Right lobe of liver (tissue), 6 donors: ENCODE measurements at regions not wholly inside any gene's neighbourhood (a gene's known extent, or its start where the extent isn't known, plus 50 kb on each side); places are given as distances from the start of the nearest gene placed in this dataset.

Experiments used
- ATAC-seq, 4 donors: fragments of 200-7000 bp; cut with Tn5 transposase; one replicate each; pipeline ENCODE4 v1.9.1; 2020; ENCODE audit warnings: mild to moderate bottlenecking in 4 of 4, moderate library complexity in 4 of 4
- DNase-seq, 3 donors: peaks; one replicate each; pipeline ENCODE4 v3.0.0-alpha.2; 2020
- H3K27ac ChIP-seq, 3 donors: fragments of 200-600 bp; one replicate each; pipeline ENCODE4 v1.8.0; 2022
- H3K27me3 ChIP-seq, 2 donors: fragments of 200-600 bp; one replicate each; pipeline ENCODE4 v1.8.0; 2022
- H3K36me3 ChIP-seq, 4 donors: fragments of 200-600 bp; sonication (generic) in 1 of 4; one replicate each; pipeline versions ENCODE4 v1.5.1 to v1.8.0; 2017 to 2022; ENCODE audit warnings: control low read depth in 1 of 4
- H3K4me1 ChIP-seq, 4 donors: fragments of 200-600 bp; sonication (generic) in 1 of 4; one replicate each; pipeline versions ENCODE4 v1.5.1 to v1.8.0; 2017 to 2022; ENCODE audit warnings: control low read depth in 1 of 4
- H3K4me3 ChIP-seq, 3 donors: fragments of 200-600 bp; one replicate each; pipeline ENCODE4 v1.8.0; 2022
- H3K9me3 ChIP-seq, 4 donors: fragments of 200-600 bp; sonication (generic) in 1 of 4; one replicate each; pipeline versions ENCODE4 v1.5.1 to v1.8.0; 2017 to 2022; ENCODE audit warnings: control low read depth in 1 of 4
- CTCF ChIP-seq, 4 donors: fragments of 200-600 bp in 3 of 4; fragments of 450-650 bp in 1 of 4; IDR thresholded peaks; one replicate each; pipeline versions ENCODE4 v1.5.1 to v1.8.0; 2016 to 2022; ENCODE audit warnings: antibody characterized with exemption in 4 of 4, mild to moderate bottlenecking in 2 of 4
- POLR2A ChIP-seq: fragments of 450-650 bp; IDR thresholded peaks from one replicate; pipeline ENCODE4 v1.6.1; 2017; ENCODE audit warnings: antibody characterized with exemption, mild to moderate bottlenecking
- WGBS: methylation state at CpG from one replicate; pipeline ENCODE4 v1.1.6; 2018; ENCODE audit warnings: low coverage, low lambda C conversion rate; ENCODE audit not compliant: insufficient coverage; ENCODE audit errors: missing lambda C conversion rate; 5-methylcytosine and 5-hydroxymethylcytosine counted together
- intact Hi-C, 2 donors: fragments of 100-400 bp; cut with DNase I; formaldehyde crosslinking; loops; one replicate each; pipeline versions ENCODE4 v1.11.2 to v1.14.1; 2022
- donor health status: DM: no; HTN: yes; CAD: no.
- donor health status: DM: no; HTN: no; CAD: no.
- donor health status: DM: no; HTN: no; CAD: no.
- donor health status: DM: no; HTN: yes; CAD: no.
- donor health status: DM: no; HTN: yes; CAD: no.

GRCh38 chr9:86550401-86550800 is 196.2 kb upstream of the TUT7 start:
- WGBS = 59% methylated on average over 2 of the region's 2 CpGs
- Histone ChIP-seq H3K27me3 (no peaks in the 10 kb centered on the region), H3K9me3 (no peaks in the 10 kb centered on the region), H3K4me1 (no peaks in the 10 kb centered on the region), H3K27ac (no peak overlapping the region), H3K36me3 (no peaks in the 10 kb centered on the region), H3K4me3 (no peak overlapping the region)
- intact Hi-C loops = no loop called here
- DNase-seq (no peak), ATAC-seq (no peak)
- no peak for TF ChIP-seq CTCF (IDR thresholded peaks at IDR 0.05)
- TF ChIP-seq POLR2A = no peak

GRCh38 chr9:86549920-86550319 is 195.7 kb upstream of the TUT7 start:
- Histone ChIP-seq H3K27me3 (no peaks in the 10 kb centered on the region), H3K4me1 (no peaks in the 10 kb centered on the region), H3K9me3 (no peaks in the 10 kb centered on the region), H3K27ac (no peak overlapping the region), H3K4me3 (no peak overlapping the region), H3K36me3 (no peaks in the 10 kb centered on the region)
- 25% methylated on average over 2 of the region's 2 CpGs for WGBS
- ATAC-seq (no peak), DNase-seq (no peak)
- TF ChIP-seq CTCF (IDR thresholded peaks at IDR 0.05) (no peak), POLR2A (no peak)
- intact Hi-C loops = no loop called here

GRCh38 chr9:86549401-86549811 is 195.2 kb upstream of the TUT7 start:
- no peaks in the 10 kb centered on the region for H3K4me1 ChIP-seq
- no peak overlapping the region for H3K27ac ChIP-seq
- H3K4me3 ChIP-seq = no peak overlapping the region
- no peaks in the 10 kb centered on the region for H3K9me3 ChIP-seq
- no peaks in the 10 kb centered on the region for H3K27me3 ChIP-seq
- DNase-seq (no peak), ATAC-seq (no peak)
- TF ChIP-seq POLR2A (no peak), CTCF (IDR thresholded peaks at IDR 0.05) (no peak)
- intact Hi-C loops = no loop called here
- H3K36me3 ChIP-seq = no peaks in the 10 kb centered on the region
- 100% methylated on average over 1 of the region's 2 CpGs for WGBS

- 85% methylated on average over 3 of the region's 4 CpGs for WGBS
These were observed 194.0 kb upstream of the TUT7 start for GRCh38 chr9:86548220-86548619.

More at GRCh38 chr9:86548220-86548619, 194.0 kb upstream of the TUT7 start:
- H3K4me3 ChIP-seq = no peak overlapping the region
- intact Hi-C loops = no loop called here
- H3K9me3 ChIP-seq = no peaks in the 10 kb centered on the region
- H3K27ac ChIP-seq = no peak overlapping the region
- H3K4me1 ChIP-seq = no peaks in the 10 kb centered on the region
- DNase-seq (no peak), ATAC-seq (no peak)
- no peaks in the 10 kb centered on the region for H3K27me3 ChIP-seq
- no peaks in the 10 kb centered on the region for H3K36me3 ChIP-seq
- TF ChIP-seq POLR2A = no peak
- TF ChIP-seq CTCF (IDR thresholded peaks at IDR 0.05) = no peak
